NCI-H1417 treated with DMSO at 0.1 percent for 48 hours (cell line): ENCODE measurements at regions not wholly inside any gene's neighbourhood (a gene's known extent, or its start where the extent isn't known, plus 50 kb on each side); places are given as distances from the start of the nearest gene placed in this dataset.
"Not testable (repeated sequence)": the region's sequence is repeated elsewhere in the genome, so short reads cannot be mapped to it uniquely, and the experiment has no call there.

Experiments used
- DNase-seq: peaks from one replicate; lab custom pipeline; 2025; lab: John Stamatoyannopoulos, UW

- not testable (repeated sequence) for DNase-seq
These were observed 103.0 kb downstream of the CARTPT start for GRCh38 chr5:71822065-71822464.

GRCh38 chr5:71825992-71826391 is 106.9 kb downstream of the CARTPT start:
- DNase-seq = no peak

- no peak for DNase-seq
These were observed 109.4 kb downstream of the CARTPT start for GRCh38 chr5:71828291-71829040.

GRCh38 chr5:71829206-71829605 is 110.1 kb downstream of the CARTPT start:
- DNase-seq = no peak

GRCh38 chr5:71830681-71831539 is 111.8 kb downstream of the CARTPT start:
- DNase-seq = no peak

- no peak for DNase-seq
These were observed 114.0 kb downstream of the CARTPT start for GRCh38 chr5:71832812-71833715.

GRCh38 chr5:71834601-71835000 is 115.5 kb downstream of the CARTPT start:
- no peak for DNase-seq

GRCh38 chr5:71836084-71836483 is 117.0 kb downstream of the CARTPT start:
- no peak for DNase-seq

- DNase-seq = no peak
These were observed 117.6 kb downstream of the CARTPT start for GRCh38 chr5:71836559-71837112.

- DNase-seq = no peak
These were observed 119.2 kb downstream of the CARTPT start for GRCh38 chr5:71838286-71838685.

GRCh38 chr5:71839096-71839884 is 120.2 kb downstream of the CARTPT start:
- no peak for DNase-seq

GRCh38 chr5:71841107-71841506 is 122.0 kb downstream of the CARTPT start:
- no peak for DNase-seq

GRCh38 chr5:71843111-71843510 is 124.0 kb downstream of the CARTPT start:
- no peak for DNase-seq

GRCh38 chr5:71844862-71845261 is 125.8 kb downstream of the CARTPT start:
- no peak for DNase-seq

GRCh38 chr5:71859515-71859914 is 140.4 kb downstream of the CARTPT start:
- DNase-seq = no peak

GRCh38 chr5:71860048-71860447 is 141.0 kb downstream of the CARTPT start:
- DNase-seq = no peak

GRCh38 chr5:71861682-71862081 is 142.6 kb downstream of the CARTPT start:
- DNase-seq = no peak

GRCh38 chr5:71862087-71862486 is 143.0 kb downstream of the CARTPT start:
- no peak for DNase-seq

GRCh38 chr5:71862507-71863060 is 143.5 kb downstream of the CARTPT start:
- DNase-seq = no peak

- no peak for DNase-seq
These were observed 145.9 kb downstream of the CARTPT start for GRCh38 chr5:71864730-71865601.
